ENCODE measurements at regions not wholly inside any gene's neighbourhood (a gene's known extent, or its start where the extent isn't known, plus 50 kb on each side); places are given as distances from the start of the nearest gene placed in this dataset.
A peak's percentile ranks its signal among the peaks of the same experiment; 100 is the strongest.

DNA sequence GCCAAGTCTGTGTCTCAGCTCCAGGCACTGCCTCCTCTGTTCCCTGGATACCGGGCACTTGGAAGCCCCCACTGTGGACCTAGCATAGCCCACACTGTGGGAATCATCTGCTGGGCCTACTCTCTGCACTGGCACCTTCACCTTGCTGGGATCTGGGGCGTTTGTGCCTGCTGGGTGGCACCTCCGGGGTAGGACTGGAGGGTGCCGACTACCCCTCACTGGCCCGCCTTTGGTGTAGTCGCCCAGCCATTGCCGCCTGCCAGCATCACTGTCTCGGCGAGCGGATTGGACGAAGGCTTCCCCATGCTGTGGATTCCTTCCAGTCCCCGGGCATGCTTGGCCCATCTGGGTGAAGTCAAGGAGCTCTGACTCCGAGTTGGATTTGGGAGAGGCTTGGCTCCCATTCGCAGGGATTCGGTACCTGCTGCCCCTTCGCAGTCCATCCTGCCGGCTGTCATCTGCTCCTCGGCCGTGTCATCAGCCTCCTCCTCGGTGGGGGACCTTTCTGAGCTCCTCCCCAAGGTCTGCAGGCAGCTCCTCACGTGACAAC, 180.6 kb upstream of the HDAC4 start:
- Mint-ChIP-seq H3K27ac (no peak overlapping the region), H3K4me1 (ENCODE audit: low read depth) (peaks cover 11% of the 10 kb centered on the region), H3K4me3 (no peak overlapping the region), H3K9me3 (no peaks in the 10 kb centered on the region), H3K36me3 (ENCODE audit: insufficient read depth in 2 of 2) (no peaks in the 10 kb centered on the region), H3K27me3 (ENCODE audit: low read depth) (no peaks in the 10 kb centered on the region)
- DNase-seq (no peak), ATAC-seq (replicated peaks in 1 of 2) (no peak)

DNA sequence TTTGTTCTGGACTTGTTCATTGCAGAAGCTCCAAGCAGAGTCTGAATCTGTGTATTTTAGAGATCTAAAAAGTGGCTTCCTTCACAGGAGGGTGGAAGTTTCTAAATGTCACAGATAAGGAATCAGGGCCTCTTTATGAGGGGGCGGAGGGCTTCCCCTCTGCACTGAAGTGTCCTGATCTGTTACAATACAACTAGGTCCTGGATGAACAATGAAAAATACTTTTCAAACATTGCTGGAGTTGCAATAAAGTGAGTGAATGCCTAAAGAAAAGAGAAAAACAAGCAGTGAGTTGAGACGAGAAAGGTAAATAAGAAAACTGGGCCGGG, 179.3 kb upstream of the HDAC4 start:
- ATAC-seq (replicated peaks in 1 of 2) (no peak), DNase-seq (no peak)
- Mint-ChIP-seq H3K4me3 (peak overlapping the region in 1 of 2 donors; percentile 46), H3K9me3 (no peaks in the 10 kb centered on the region), H3K27ac (no peak overlapping the region), H3K27me3 (ENCODE audit: low read depth) (no peaks in the 10 kb centered on the region), H3K36me3 (ENCODE audit: insufficient read depth in 2 of 2) (no peaks in the 10 kb centered on the region), H3K4me1 (ENCODE audit: low read depth) (peaks cover 11% of the 10 kb centered on the region)

- ATAC-seq (replicated peaks in 1 of 2) = no peak
- no peak overlapping the region for H3K27ac Mint-ChIP-seq
- H3K27me3 Mint-ChIP-seq (ENCODE audit: low read depth) = no peaks in the 10 kb centered on the region
- no peaks in the 10 kb centered on the region for H3K36me3 Mint-ChIP-seq (ENCODE audit: insufficient read depth in 2 of 2)
- peak overlapping the region in 1 of 2 donors; percentile 9 for H3K4me3 Mint-ChIP-seq
- H3K9me3 Mint-ChIP-seq = no peaks in the 10 kb centered on the region
- no peak for DNase-seq
- peaks cover 11% of the 10 kb centered on the region for H3K4me1 Mint-ChIP-seq (ENCODE audit: low read depth)
These were observed 178.8 kb upstream of the HDAC4 start for GRCh38 chr2:239579524-239580198.

GRCh38 chr2:239579081-239579480, 178.3 kb upstream of the HDAC4 start:
- no peak overlapping the region for H3K27ac Mint-ChIP-seq
- no peaks in the 10 kb centered on the region for H3K27me3 Mint-ChIP-seq (ENCODE audit: low read depth)

DNA sequence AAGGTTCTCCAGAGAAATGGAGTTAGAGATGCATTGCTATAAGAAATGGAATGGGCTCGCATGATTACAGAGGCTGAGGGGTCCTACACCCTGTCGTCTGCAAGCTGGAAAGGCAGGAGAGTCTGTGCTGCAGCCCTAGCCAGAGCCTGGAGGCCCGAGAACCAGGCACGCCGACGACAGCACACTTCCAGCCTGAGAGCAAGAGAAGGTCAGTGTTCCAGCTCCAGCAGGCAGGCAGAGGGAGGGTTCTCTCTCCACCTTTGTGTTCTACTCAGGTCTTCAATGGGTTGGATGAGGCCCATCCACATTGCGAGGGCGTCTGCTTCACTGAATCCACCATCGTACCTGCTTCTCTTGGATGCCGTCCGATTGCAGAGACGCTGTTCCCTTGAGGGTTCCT, 177.6 kb upstream of the HDAC4 start:
- Mint-ChIP-seq H3K27me3 (ENCODE audit: low read depth) (no peaks in the 10 kb centered on the region), H3K4me1 (ENCODE audit: low read depth) (peaks cover 11% of the 10 kb centered on the region), H3K27ac (no peak overlapping the region), H3K4me3 (no peak overlapping the region), H3K9me3 (no peaks in the 10 kb centered on the region), H3K36me3 (ENCODE audit: insufficient read depth in 2 of 2) (no peaks in the 10 kb centered on the region)
- DNase-seq = no peak
- ATAC-seq (replicated peaks in 1 of 2) = no peak

More at GRCh38 chr2:239579081-239579480, 178.3 kb upstream of the HDAC4 start:
- H3K4me3 Mint-ChIP-seq = no peak overlapping the region
- no peaks in the 10 kb centered on the region for H3K36me3 Mint-ChIP-seq (ENCODE audit: insufficient read depth in 2 of 2)
- H3K4me1 Mint-ChIP-seq (ENCODE audit: low read depth) = peaks cover 11% of the 10 kb centered on the region
- H3K9me3 Mint-ChIP-seq = no peaks in the 10 kb centered on the region
- ATAC-seq (replicated peaks in 1 of 2) = no peak
- no peak for DNase-seq

DNA sequence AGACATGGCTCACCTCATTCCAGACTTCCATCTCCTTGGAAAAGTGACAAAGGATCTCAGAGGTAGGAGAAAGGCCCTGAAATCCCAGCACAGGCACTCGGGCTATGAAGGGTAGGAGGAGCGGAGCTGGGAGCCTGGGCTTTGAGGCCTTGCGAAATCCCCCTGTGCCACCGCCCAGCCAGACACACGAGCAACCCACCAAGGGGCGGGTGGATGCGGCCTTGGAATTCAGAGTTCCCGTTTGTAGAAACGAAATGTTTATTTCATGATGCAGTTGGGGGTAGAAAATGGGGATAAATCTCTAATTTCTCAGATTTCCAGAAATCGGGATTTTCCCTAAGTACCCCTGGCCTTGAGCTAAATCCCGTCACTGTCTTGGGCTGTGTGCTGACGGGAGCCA, 177.1 kb upstream of the HDAC4 start:
- Mint-ChIP-seq H3K4me3 (no peak overlapping the region), H3K27ac (no peak overlapping the region), H3K9me3 (no peaks in the 10 kb centered on the region), H3K4me1 (ENCODE audit: low read depth) (peaks cover 11% of the 10 kb centered on the region), H3K36me3 (ENCODE audit: insufficient read depth in 2 of 2) (no peaks in the 10 kb centered on the region), H3K27me3 (ENCODE audit: low read depth) (no peaks in the 10 kb centered on the region)
- ATAC-seq (replicated peaks in 1 of 2) (no peak), DNase-seq (no peak)

DNA sequence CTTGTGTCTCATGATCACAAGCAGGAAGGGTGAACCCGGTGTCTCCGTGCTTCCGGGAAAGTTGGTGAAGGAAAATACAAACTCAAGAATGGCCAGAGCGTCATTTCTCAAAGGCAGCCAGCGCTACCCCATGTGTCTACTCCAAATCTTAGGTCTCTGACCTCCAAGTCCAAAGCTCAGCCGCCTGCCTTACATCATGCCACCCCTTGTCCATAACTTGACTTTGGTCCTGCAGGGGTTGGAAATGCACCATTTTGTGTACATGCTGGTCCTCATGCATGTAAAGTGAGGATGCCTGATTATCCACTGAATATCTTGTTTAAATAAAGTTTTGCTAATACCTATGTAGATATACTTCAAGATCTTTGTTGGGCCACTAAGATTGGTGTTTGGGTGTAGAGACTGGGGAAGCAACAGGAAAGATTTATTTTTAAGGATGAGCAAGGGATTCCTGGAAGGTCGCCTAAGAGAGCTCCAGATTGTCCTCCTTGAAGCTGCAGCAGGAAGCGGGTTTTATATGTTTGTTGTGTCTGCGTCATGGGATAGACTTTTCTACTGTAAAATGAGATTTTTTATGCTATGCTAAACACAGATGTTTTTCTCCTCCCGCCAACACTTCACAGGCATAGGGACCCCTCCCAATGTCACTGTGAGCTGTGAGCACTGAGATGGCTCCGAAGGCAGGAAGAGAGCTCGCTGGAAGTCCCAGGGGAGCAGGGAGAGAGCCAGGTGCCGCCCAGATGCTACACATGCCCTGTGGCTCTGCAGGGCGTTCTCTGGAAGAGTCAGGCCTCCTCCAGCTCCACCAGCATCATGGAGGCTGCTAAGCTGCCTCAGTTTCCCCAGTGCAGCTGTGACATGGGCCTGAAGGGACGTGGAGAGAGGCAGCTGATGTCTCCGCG, 176.2 kb upstream of the HDAC4 start:
- H3K4me1 Mint-ChIP-seq (ENCODE audit: low read depth) = peaks cover 11% of the 10 kb centered on the region
- peaks cover 6% of the 10 kb centered on the region for H3K27me3 Mint-ChIP-seq (ENCODE audit: low read depth)
- H3K27ac Mint-ChIP-seq = no peak overlapping the region
- no peak for ATAC-seq (replicated peaks in 1 of 2)
- H3K4me3 Mint-ChIP-seq = no peak overlapping the region
- DNase-seq = no peak
- H3K9me3 Mint-ChIP-seq = no peaks in the 10 kb centered on the region
- H3K36me3 Mint-ChIP-seq (ENCODE audit: insufficient read depth in 2 of 2) = no peaks in the 10 kb centered on the region

- Mint-ChIP-seq H3K4me3 (no peak overlapping the region), H3K36me3 (ENCODE audit: insufficient read depth in 2 of 2) (no peaks in the 10 kb centered on the region), H3K4me1 (ENCODE audit: low read depth) (peaks cover 11% of the 10 kb centered on the region), H3K27ac (no peak overlapping the region), H3K27me3 (ENCODE audit: low read depth) (peaks cover 6% of the 10 kb centered on the region), H3K9me3 (no peaks in the 10 kb centered on the region)
- DNase-seq (no peak), ATAC-seq (replicated peaks in 1 of 2) (no peak)
These were observed 175.2 kb upstream of the HDAC4 start for GRCh38 chr2:239575931-239576445.

DNA sequence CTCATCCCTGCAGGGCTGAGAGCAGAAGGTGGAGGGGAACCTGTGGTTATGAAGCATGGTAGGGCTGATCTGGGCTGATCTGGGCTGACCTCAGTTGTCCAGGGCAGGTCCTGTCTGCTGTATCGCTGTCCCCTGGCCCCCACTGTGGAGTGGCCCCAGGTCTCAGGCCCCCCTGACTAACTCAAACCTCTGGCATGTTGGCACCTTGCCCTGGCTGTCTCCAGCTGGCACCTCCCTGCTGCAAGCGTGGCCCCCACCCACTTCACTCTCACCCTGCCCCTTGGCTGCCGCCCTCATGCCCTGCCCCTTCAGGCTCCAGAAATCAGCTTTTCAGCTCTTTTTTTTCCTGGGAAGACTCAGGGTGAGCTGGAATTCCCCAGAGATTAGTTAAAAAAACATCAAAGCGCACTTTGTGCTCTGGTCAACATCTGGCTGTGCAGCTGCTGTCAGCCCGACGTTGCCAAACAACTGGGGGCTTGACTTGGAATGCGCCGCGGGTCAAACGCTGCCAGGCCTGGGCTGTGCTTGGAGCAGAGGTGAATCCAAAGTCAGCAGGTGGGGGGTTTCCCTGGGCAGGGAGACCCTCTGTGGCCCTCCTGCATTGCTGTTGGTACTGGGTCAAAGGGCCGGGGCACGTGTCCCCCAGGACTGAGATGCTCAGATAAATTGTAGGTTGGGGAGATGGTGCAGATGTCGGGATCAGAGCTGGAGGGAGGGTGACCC, 173.8 kb upstream of the HDAC4 start:
- Mint-ChIP-seq H3K27ac (no peak overlapping the region), H3K36me3 (ENCODE audit: insufficient read depth in 2 of 2) (no peaks in the 10 kb centered on the region), H3K9me3 (no peaks in the 10 kb centered on the region), H3K27me3 (ENCODE audit: low read depth) (peaks cover 6% of the 10 kb centered on the region), H3K4me3 (no peak overlapping the region), H3K4me1 (ENCODE audit: low read depth) (peaks cover 4% of the 10 kb centered on the region)
- DNase-seq (no peak), ATAC-seq (replicated peaks in 1 of 2) (no peak)

DNA sequence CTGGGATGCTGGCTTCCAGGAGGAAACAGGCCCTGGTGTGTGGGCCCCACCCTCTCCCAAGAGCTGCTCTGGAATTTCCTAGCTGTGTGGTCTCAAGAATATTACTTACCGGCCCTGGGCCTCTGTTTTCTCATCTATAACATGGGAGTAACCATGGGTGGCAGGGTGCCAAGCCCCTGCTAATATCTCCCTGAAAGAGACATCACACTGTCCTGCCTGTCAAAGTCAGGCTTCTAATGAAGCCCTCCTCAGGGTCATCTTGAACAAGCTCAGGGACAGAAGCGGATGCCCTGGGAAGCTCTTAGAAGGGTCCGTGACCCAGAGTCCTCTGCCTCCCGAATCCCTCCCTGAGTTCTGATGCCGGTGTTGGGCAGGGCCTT, 173.2 kb upstream of the HDAC4 start:
- Mint-ChIP-seq H3K36me3 (ENCODE audit: insufficient read depth in 2 of 2) (no peaks in the 10 kb centered on the region), H3K4me1 (ENCODE audit: low read depth) (no peaks in the 10 kb centered on the region), H3K27me3 (ENCODE audit: low read depth) (peaks cover 6% of the 10 kb centered on the region), H3K27ac (no peak overlapping the region), H3K9me3 (no peaks in the 10 kb centered on the region), H3K4me3 (no peak overlapping the region)
- no peak for ATAC-seq (replicated peaks in 1 of 2)
- no peak for DNase-seq

DNA sequence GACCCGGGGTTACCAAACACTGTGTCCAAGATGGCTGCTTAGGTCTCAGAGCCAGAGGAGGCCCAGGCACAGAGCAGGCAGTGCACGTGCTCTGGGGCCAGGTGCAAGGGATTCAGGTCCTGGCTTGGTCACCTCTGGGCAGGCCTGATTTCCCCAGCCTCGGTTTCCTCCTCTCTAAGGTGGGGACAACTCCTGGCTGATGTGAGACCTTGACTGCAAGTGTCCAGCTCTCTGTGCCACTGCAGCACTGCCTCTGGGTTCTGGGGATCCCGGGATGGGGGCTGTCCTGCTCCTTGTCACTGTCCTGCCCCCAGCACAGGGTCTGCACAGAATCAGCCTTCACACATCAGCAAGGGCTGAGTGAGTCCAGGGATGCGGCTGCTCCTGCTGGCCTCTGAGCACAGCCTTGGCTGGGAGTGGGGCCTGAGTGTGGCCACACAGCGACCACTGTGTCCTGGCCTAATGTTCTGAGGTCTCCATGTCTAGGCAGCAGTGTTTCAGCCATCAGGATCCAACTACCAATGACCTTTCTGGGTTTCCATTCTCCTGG, 170.2 kb upstream of the HDAC4 start:
- H3K4me3 Mint-ChIP-seq = no peak overlapping the region
- ATAC-seq (replicated peaks in 1 of 2) (no peak), DNase-seq (no peak)
- H3K27ac Mint-ChIP-seq = no peak overlapping the region
- H3K27me3 Mint-ChIP-seq (ENCODE audit: low read depth) = peaks cover 6% of the 10 kb centered on the region
- no peaks in the 10 kb centered on the region for H3K36me3 Mint-ChIP-seq (ENCODE audit: insufficient read depth in 2 of 2)
- no peaks in the 10 kb centered on the region for H3K4me1 Mint-ChIP-seq (ENCODE audit: low read depth)
- no peaks in the 10 kb centered on the region for H3K9me3 Mint-ChIP-seq

GRCh38 chr2:239570216-239570925, 169.6 kb upstream of the HDAC4 start:
- H3K4me3 Mint-ChIP-seq = no peak overlapping the region
- no peaks in the 10 kb centered on the region for H3K36me3 Mint-ChIP-seq (ENCODE audit: insufficient read depth in 2 of 2)
- ATAC-seq (replicated peaks in 1 of 2) (no peak), DNase-seq (no peak)
- H3K9me3 Mint-ChIP-seq = no peaks in the 10 kb centered on the region
- H3K4me1 Mint-ChIP-seq (ENCODE audit: low read depth) = no peaks in the 10 kb centered on the region
- no peak overlapping the region for H3K27ac Mint-ChIP-seq
- peaks cover 6% of the 10 kb centered on the region for H3K27me3 Mint-ChIP-seq (ENCODE audit: low read depth)
